KMS-11 (cell line): ENCODE measurements at regions not wholly inside any gene's neighbourhood (a gene's known extent, or its start where the extent isn't known, plus 50 kb on each side); places are given as distances from the start of the nearest gene placed in this dataset.

Source experiments
- H2AFZ ChIP-seq: fragments of 200-600 bp; sonication (generic); 2 replicates; pipeline ENCODE4 v1.6.1; 2016; ENCODE audit warnings: antibody characterized with exemption, mixed run types, low read depth
- H3K27ac ChIP-seq: fragments of 200-600 bp; sonication (generic); 2 replicates; pipeline ENCODE4 v1.6.1; 2016; ENCODE audit warnings: mild to moderate bottlenecking, mixed run types
- H3K27me3 ChIP-seq: fragments of 200-600 bp; sonication (generic); 2 replicates; pipeline ENCODE4 v1.6.1; 2017; ENCODE audit warnings: mild to moderate bottlenecking, low read depth, mixed run types, moderate library complexity; ENCODE audit not compliant: insufficient read depth
- H3K36me3 ChIP-seq: fragments of 200-600 bp; sonication (generic); 2 replicates; pipeline ENCODE4 v1.6.1; 2017; ENCODE audit warnings: mild to moderate bottlenecking, mixed run types; ENCODE audit not compliant: insufficient read depth
- H3K4me1 ChIP-seq: fragments of 200-600 bp; sonication (generic); 2 replicates; pipeline ENCODE4 v1.6.1; 2016; ENCODE audit warnings: mild to moderate bottlenecking, low read depth, mixed run types; ENCODE audit not compliant: poor library complexity, severe bottlenecking
- H3K4me2 ChIP-seq: fragments of 200-600 bp; sonication (generic); 2 replicates; pipeline ENCODE4 v1.7.0; 2016; ENCODE audit warnings: mild to moderate bottlenecking, mixed run types
- H3K4me3 ChIP-seq: fragments of 200-600 bp; sonication (generic); IDR thresholded peaks from 2 replicates; pipeline ENCODE4 v1.6.1; 2017; ENCODE audit warnings: low read depth, low read length, mixed read lengths; ENCODE audit not compliant: insufficient read depth
- H3K79me2 ChIP-seq: fragments of 200-600 bp; sonication (generic); 2 replicates; pipeline ENCODE4 v1.6.1; 2016; ENCODE audit warnings: low read depth, mixed run types; ENCODE audit not compliant: insufficient read depth
- H3K9ac ChIP-seq: fragments of 200-600 bp; sonication (generic); 2 replicates; pipeline ENCODE4 v1.6.1; 2016; ENCODE audit warnings: mild to moderate bottlenecking, mixed run types
- H4K20me1 ChIP-seq: fragments of 200-600 bp; sonication (generic); 2 replicates; pipeline ENCODE4 v1.6.1; 2016; ENCODE audit warnings: mild to moderate bottlenecking, mixed run types; ENCODE audit not compliant: insufficient read depth
- CTCF ChIP-seq: fragments of 200-600 bp; sonication (generic); conservative IDR thresholded peaks from 2 replicates; pipeline ENCODE4 v1.6.1; 2017; ENCODE audit warnings: low read depth, mild to moderate bottlenecking, antibody characterized with exemption, low read length, moderate library complexity, mixed read lengths

- Histone ChIP-seq H3K9ac (no peak overlapping the region), H2AFZ (no peak overlapping the region), H3K36me3 (no peaks in the 10 kb centered on the region), H3K27ac (no peak overlapping the region), H3K79me2 (no peaks in the 10 kb centered on the region), H3K27me3 (no peaks in the 10 kb centered on the region), H3K4me1 (no peaks in the 10 kb centered on the region), H3K4me3 (no peak overlapping the region), H3K4me2 (no peak overlapping the region), H4K20me1 (no peaks in the 10 kb centered on the region)
- no peak for TF ChIP-seq CTCF
Measured at GRCh38 chr5:125185740-125186139, 439.3 kb upstream of the ZNF608 start.

DNA sequence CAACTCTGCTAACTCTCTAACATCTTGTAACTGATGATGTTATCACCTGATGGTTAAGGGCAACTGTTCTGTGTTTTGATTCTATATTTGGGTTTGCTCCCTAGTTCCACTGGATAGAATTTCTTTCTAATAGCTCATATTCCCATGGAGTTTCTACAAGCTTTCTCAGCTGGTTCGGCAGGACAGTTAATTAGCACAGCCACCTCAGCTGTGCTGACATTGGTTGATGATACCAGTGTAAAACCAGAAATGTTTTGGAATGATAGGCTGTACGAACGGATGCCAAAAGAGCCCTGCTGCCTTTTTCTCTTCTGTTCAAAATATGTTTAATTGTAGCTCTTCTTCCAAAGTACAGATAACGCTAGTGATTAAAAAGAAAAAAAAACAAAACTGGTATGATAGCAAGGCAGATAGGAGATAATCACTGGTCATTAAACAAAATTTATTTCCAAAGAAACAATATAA, 440.5 kb upstream of the ZNF608 start:
- TF ChIP-seq CTCF = no peak
- Histone ChIP-seq H3K27me3 (no peaks in the 10 kb centered on the region), H3K79me2 (no peaks in the 10 kb centered on the region), H2AFZ (no peak overlapping the region), H3K4me3 (no peak overlapping the region), H3K36me3 (no peaks in the 10 kb centered on the region), H3K4me2 (no peak overlapping the region), H3K27ac (no peak overlapping the region), H3K4me1 (no peaks in the 10 kb centered on the region), H3K9ac (no peak overlapping the region), H4K20me1 (no peaks in the 10 kb centered on the region)

DNA sequence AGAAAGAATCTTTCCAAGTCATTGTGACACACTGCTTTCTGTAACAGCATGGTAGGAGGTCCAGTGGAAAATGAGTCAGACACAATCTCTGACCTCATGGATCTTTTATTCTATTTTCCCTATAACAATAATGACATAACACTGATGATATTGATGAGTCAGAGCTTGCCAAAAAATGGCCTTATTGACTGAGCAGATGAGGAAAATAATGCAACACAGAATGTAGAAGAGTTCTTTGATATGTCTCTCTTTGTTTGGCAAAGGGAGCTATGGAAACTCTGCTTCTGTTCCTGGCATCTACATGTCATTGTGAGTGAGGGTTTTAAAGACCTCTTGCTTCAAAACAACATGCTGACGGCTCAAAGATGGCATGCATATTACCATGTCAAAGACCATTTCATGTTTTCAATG, 443.1 kb upstream of the ZNF608 start:
- no peaks in the 10 kb centered on the region for H3K36me3 ChIP-seq
- H3K27me3 ChIP-seq = no peaks in the 10 kb centered on the region
- no peaks in the 10 kb centered on the region for H4K20me1 ChIP-seq
- no peak overlapping the region for H3K9ac ChIP-seq
- no peaks in the 10 kb centered on the region for H3K4me1 ChIP-seq
- no peak overlapping the region for H3K4me2 ChIP-seq
- no peak overlapping the region for H2AFZ ChIP-seq
- TF ChIP-seq CTCF = no peak
- H3K4me3 ChIP-seq = no peak overlapping the region
- H3K79me2 ChIP-seq = no peaks in the 10 kb centered on the region
- no peak overlapping the region for H3K27ac ChIP-seq

DNA sequence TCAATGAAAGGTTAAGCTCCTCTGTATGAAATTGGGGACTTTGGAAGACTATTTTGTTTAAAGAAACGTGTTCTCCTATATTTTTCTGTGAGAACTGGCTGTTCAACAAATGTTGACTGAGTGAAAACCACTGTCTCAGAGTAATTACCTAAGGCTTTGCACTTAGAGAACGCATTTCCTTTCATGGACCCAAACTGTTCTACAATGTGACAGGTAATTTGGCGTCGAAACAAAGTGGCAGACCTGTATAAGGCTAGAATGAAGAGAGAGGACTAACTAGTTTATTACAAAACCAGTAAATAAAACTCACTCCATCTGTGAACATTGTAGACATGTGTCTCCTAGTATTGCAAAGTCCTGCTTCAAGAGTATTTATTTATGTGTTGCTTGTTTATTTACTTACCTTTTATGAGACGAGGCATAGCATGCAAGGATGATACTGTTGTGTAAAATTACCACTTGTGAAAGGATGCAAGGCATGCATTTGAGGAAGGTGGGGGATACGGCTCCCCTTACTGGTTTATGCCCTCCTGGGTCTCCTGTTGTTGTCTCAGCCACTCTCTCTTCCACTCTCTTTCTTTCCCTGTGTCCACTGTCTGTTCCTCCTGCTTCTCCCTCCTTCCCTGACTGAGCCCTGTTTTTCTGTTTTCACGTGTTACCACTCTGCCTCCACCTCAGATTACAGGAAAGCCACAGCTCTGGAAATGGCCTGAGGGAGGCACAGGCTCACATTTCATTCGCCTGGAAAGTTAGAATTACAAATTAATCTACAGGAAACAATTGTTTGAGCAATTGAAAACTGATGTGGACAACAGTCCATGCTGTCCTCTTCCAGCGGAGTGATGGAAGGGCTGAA, 444.0 kb upstream of the ZNF608 start:
- no peaks in the 10 kb centered on the region for H3K4me1 ChIP-seq
- no peaks in the 10 kb centered on the region for H3K27me3 ChIP-seq
- H3K4me2 ChIP-seq = no peak overlapping the region
- no peak overlapping the region for H3K27ac ChIP-seq
- H3K36me3 ChIP-seq = no peaks in the 10 kb centered on the region
- H4K20me1 ChIP-seq = no peaks in the 10 kb centered on the region
- H3K4me3 ChIP-seq = no peak overlapping the region
- H3K79me2 ChIP-seq = no peaks in the 10 kb centered on the region
- H3K9ac ChIP-seq = no peak overlapping the region
- no peak for TF ChIP-seq CTCF
- no peak overlapping the region for H2AFZ ChIP-seq
